ENCODE measurements at regions not wholly inside any gene's neighbourhood (a gene's known extent, or its start where the extent isn't known, plus 50 kb on each side); places are given as distances from the start of the nearest gene placed in this dataset.

DNA sequence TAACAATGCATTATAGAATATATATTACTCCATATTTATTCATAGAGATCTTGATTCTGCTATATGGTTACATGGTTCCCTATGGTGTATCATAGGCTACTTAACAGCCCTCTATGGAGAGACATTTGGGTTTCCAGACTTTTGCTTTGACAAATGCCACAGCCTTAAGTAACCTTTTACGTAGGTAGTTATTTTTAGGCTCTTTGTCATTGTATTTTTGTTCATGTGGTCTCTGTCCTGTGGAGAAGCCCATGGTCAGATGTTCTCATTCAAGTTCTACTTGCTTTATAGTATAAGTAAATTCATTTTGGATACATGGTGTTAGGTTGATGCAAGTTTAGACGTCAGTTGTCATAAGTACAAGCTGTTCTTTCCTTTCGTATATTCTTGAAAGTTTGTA, 275.2 kb upstream of the THSD7B start:
- intact Hi-C loops (cut with micrococcal nuclease; ENCODE audit: unreplicated experiment) = no loop called here
- ChIA-PET CTCF (ENCODE audit: unreplicated experiment) (no interaction called here), POLR2A (no interaction called here)
- no peaks in the 10 kb centered on the region for H3K79me2 ChIP-seq (ENCODE audit: insufficient read depth, low read depth, low read length)
- no peak for DNase-seq (ENCODE audit: low spot score)
- H3K4me3 ChIP-seq (ENCODE audit: low read depth, low read length, poor library complexity, severe bottlenecking) = no peak overlapping the region
- H3K4me1 ChIP-seq (ENCODE audit: insufficient read depth, low read length, poor library complexity, severe bottlenecking) = no peaks in the 10 kb centered on the region
- no peaks in the 10 kb centered on the region for H3K36me3 ChIP-seq (ENCODE audit: insufficient read depth, low read length)
- no peaks in the 10 kb centered on the region for H3K9me3 ChIP-seq (ENCODE audit: low read length)
- H3K4me2 ChIP-seq (ENCODE audit: low read length) = no peak overlapping the region
- TF ChIP-seq, protein P1, sequence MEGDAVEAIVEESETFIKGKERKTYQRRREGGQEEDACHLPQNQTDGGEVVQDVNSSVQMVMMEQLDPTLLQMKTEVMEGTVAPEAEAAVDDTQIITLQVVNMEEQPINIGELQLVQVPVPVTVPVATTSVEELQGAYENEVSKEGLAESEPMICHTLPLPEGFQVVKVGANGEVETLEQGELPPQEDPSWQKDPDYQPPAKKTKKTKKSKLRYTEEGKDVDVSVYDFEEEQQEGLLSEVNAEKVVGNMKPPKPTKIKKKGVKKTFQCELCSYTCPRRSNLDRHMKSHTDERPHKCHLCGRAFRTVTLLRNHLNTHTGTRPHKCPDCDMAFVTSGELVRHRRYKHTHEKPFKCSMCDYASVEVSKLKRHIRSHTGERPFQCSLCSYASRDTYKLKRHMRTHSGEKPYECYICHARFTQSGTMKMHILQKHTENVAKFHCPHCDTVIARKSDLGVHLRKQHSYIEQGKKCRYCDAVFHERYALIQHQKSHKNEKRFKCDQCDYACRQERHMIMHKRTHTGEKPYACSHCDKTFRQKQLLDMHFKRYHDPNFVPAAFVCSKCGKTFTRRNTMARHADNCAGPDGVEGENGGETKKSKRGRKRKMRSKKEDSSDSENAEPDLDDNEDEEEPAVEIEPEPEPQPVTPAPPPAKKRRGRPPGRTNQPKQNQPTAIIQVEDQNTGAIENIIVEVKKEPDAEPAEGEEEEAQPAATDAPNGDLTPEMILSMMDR (conservative IDR thresholded peaks at IDR 0.05; ENCODE audit: low read length) = no peak
- no peak for TF ChIP-seq EZH2phosphoT487 (IDR thresholded peaks at IDR 0.05; ENCODE audit: borderline replicate concordance, low read depth, low read length)
- BruUV-seq (replicated peaks) = no TSS peak
- H3K9me2 ChIP-seq (ENCODE audit: insufficient read depth, low read length) = no peaks in the 10 kb centered on the region
- H3K27ac ChIP-seq (ENCODE audit: low read depth, low read length, poor library complexity, severe bottlenecking) = no peak overlapping the region
- H4K20me1 ChIP-seq (ENCODE audit: insufficient read depth, low read length) = no peaks in the 10 kb centered on the region
- no peak overlapping the region for H2AFZ ChIP-seq (ENCODE audit: low read length)

DNA sequence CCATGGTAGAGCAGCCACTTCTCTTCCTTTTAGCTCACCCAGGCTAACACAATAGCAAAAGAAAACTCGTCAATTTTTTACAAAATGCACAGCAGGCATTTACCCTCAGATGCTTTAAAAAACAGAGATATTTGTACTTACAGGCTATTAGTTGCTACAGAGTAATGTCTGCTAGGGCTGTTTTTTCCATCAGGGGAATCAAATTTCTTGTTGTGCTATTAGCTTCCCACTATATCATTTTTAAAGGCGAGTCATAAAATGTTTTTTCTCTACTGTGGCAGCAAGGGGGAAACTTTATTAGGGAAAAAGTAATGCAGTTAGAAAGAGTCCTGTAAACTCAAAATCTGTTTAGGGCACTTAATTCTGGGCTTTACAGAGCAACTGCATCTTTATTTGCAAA, 277.9 kb upstream of the THSD7B start:
- ChIA-PET CTCF (ENCODE audit: unreplicated experiment) (no interaction called here), POLR2A (interaction anchor here (0.6 to 1.0 kb wide), 2 partner anchors 10 to 944 kb away, joined by 3 read pairs; no protein-coding TSS in a partner anchor)
- TF ChIP-seq, protein P1 (conservative IDR thresholded peaks at IDR 0.05; ENCODE audit: low read length) = no peak
- TF ChIP-seq EZH2phosphoT487 (IDR thresholded peaks at IDR 0.05; ENCODE audit: borderline replicate concordance, low read depth, low read length) = no peak

DNA sequence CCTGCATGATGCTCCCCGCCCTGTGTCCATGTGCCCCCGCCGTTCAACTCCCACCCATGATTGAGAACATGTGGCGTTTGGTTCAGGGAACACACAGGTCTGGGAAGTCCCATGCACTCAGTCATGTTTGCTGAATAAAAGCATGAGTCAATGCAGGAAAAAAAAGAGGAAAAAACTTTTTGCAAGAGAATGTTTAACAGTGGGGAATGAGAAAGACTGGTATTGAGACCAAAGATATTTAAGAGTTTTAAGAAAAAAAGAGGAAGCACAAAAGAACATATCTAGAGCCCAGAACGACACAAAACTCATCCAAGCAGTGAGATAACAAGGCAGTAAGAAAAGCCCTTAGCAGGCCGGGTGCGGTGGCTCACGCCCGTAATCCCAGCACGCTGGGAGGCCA, 279.2 kb upstream of the THSD7B start:
- H3K4me3 ChIP-seq (ENCODE audit: low read depth, low read length, poor library complexity, severe bottlenecking) = no peak overlapping the region
- no peaks in the 10 kb centered on the region for H3K9me2 ChIP-seq (ENCODE audit: insufficient read depth, low read length)
- POLR2A ChIA-PET = interaction anchor here (0.5 to 0.6 kb wide), 2 partner anchors 364 to 625 kb away, joined by 3 to 4 read pairs; no protein-coding TSS in a partner anchor
- no peaks in the 10 kb centered on the region for H3K4me1 ChIP-seq (ENCODE audit: insufficient read depth, low read length, poor library complexity, severe bottlenecking)
- no peak overlapping the region for H3K4me2 ChIP-seq (ENCODE audit: low read length)
- H3K27ac ChIP-seq (ENCODE audit: low read depth, low read length, poor library complexity, severe bottlenecking) = no peak overlapping the region
- TF ChIP-seq, protein P1 (conservative IDR thresholded peaks at IDR 0.05; ENCODE audit: low read length) = no peak
- no peak for TF ChIP-seq EZH2phosphoT487 (IDR thresholded peaks at IDR 0.05; ENCODE audit: borderline replicate concordance, low read depth, low read length)
- CTCF ChIA-PET (ENCODE audit: unreplicated experiment) = no interaction called here
- no peaks in the 10 kb centered on the region for H3K36me3 ChIP-seq (ENCODE audit: insufficient read depth, low read length)
- no peaks in the 10 kb centered on the region for H4K20me1 ChIP-seq (ENCODE audit: insufficient read depth, low read length)
- no peaks in the 10 kb centered on the region for H3K79me2 ChIP-seq (ENCODE audit: insufficient read depth, low read depth, low read length)
- no peak for DNase-seq (ENCODE audit: low spot score)
- H3K9me3 ChIP-seq (ENCODE audit: low read length) = no peaks in the 10 kb centered on the region
- BruUV-seq (replicated peaks) = no TSS peak
- intact Hi-C loops (cut with micrococcal nuclease; ENCODE audit: unreplicated experiment) = no loop called here
- no peak overlapping the region for H2AFZ ChIP-seq (ENCODE audit: low read length)

More for the DNA sequence above, 277.9 kb upstream of the THSD7B start:
- Histone ChIP-seq H3K36me3 (ENCODE audit: insufficient read depth, low read length) (no peaks in the 10 kb centered on the region), H3K4me3 (ENCODE audit: low read depth, low read length, poor library complexity, severe bottlenecking) (no peak overlapping the region), H3K4me1 (ENCODE audit: insufficient read depth, low read length, poor library complexity, severe bottlenecking) (no peaks in the 10 kb centered on the region), H2AFZ (ENCODE audit: low read length) (no peak overlapping the region), H3K4me2 (ENCODE audit: low read length) (no peak overlapping the region), H3K27ac (ENCODE audit: low read depth, low read length, poor library complexity, severe bottlenecking) (no peak overlapping the region), H3K79me2 (ENCODE audit: insufficient read depth, low read depth, low read length) (no peaks in the 10 kb centered on the region), H4K20me1 (ENCODE audit: insufficient read depth, low read length) (no peaks in the 10 kb centered on the region), H3K9me3 (ENCODE audit: low read length) (no peaks in the 10 kb centered on the region), H3K9me2 (ENCODE audit: insufficient read depth, low read length) (no peaks in the 10 kb centered on the region)
- intact Hi-C loops (cut with micrococcal nuclease; ENCODE audit: unreplicated experiment) = no loop called here
- no peak for DNase-seq (ENCODE audit: low spot score)
- no TSS peak for BruUV-seq (replicated peaks)
